WTC11 (cell line): ENCODE measurements at regions not wholly inside any gene's neighbourhood (a gene's known extent, or its start where the extent isn't known, plus 50 kb on each side); places are given as distances from the start of the nearest gene placed in this dataset.
"Not testable (repeated sequence)": the region's sequence is repeated elsewhere in the genome, so short reads cannot be mapped to it uniquely, and the experiment has no call there.

Source experiments
- ATAC-seq: fragments of 200-7000 bp; cut with Tn5 transposase; 2 replicates; pipeline ENCODE4 v1.10.0; 2021; ENCODE audit warnings: mild to moderate bottlenecking, moderate library complexity
- CTCF ChIA-PET: fragments of 300-600 bp; sonication (Branson Sonifier 250); formaldehyde crosslinking; loops from one replicate; lab custom pipeline; 2021; ENCODE audit warnings: antibody characterized with exemption; lab: Charles Lee
- POLR2A ChIA-PET: fragments of 350-600 bp; sonication (Branson Sonifier 250); formaldehyde crosslinking; loops from one replicate; lab custom pipeline; 2021; ENCODE audit warnings: antibody characterized with exemption; lab: Charles Lee
- DNase-seq: peaks from one replicate; pipeline ENCODE4 v3.0.0; 2021; ENCODE audit warnings: low spot score
- H3K27ac Mint-ChIP-seq: 2 replicates; pipeline ENCODE4 v1.8.0; 2021; ENCODE audit warnings: mixed read lengths
- H3K27me3 Mint-ChIP-seq: 2 replicates; pipeline ENCODE4 v1.8.0; 2021; ENCODE audit warnings: low read depth, mild to moderate bottlenecking, moderate library complexity, mixed read lengths
- H3K36me3 Mint-ChIP-seq: 2 replicates; pipeline ENCODE4 v1.8.0; 2021; ENCODE audit warnings: mixed read lengths
- H3K4me1 Mint-ChIP-seq: 2 replicates; pipeline ENCODE4 v1.8.0; 2022; ENCODE audit warnings: mixed read lengths
- H3K4me3 Mint-ChIP-seq: 2 replicates; pipeline ENCODE4 v1.8.0; 2021; ENCODE audit warnings: mild to moderate bottlenecking, moderate library complexity, mixed read lengths
- H3K9me3 Mint-ChIP-seq: 2 replicates; pipeline ENCODE4 v1.8.0; 2021; ENCODE audit warnings: mixed read lengths
- CREM ChIP-seq: sonication (generic); formaldehyde crosslinking; IDR thresholded peaks from 2 replicates; pipeline ENCODE4 v1.8.1; 2022; ENCODE audit warnings: mild to moderate bottlenecking, missing genetic modification reagents, moderate library complexity
- HMGA2 ChIP-seq: fragments of 250-450 bp; sonication (Bioruptor Pico); IDR thresholded peaks from 2 replicates; pipeline ENCODE4 v1.4.0; 2021; ENCODE audit warnings: mild to moderate bottlenecking, moderate library complexity
- ZNF317 ChIP-seq: sonication (generic); formaldehyde crosslinking; IDR thresholded peaks from 2 replicates; pipeline ENCODE4 v1.8.1; 2023; ENCODE audit warnings: low read depth, mild to moderate bottlenecking, moderate library complexity, missing genetic modification reagents, borderline replicate concordance
- TF ChIP-seq, protein P1 (sequence below): sonication (generic); formaldehyde crosslinking; IDR thresholded peaks from 2 replicates; pipeline ENCODE4 v1.8.1; 2023; ENCODE audit warnings: mild to moderate bottlenecking, missing genetic modification reagents
- TF ChIP-seq, protein P2 (sequence below): sonication (generic); formaldehyde crosslinking; IDR thresholded peaks from 2 replicates; pipeline ENCODE4 v1.8.1; 2022; ENCODE audit warnings: mild to moderate bottlenecking, moderate library complexity, missing genetic modification reagents

DNA sequence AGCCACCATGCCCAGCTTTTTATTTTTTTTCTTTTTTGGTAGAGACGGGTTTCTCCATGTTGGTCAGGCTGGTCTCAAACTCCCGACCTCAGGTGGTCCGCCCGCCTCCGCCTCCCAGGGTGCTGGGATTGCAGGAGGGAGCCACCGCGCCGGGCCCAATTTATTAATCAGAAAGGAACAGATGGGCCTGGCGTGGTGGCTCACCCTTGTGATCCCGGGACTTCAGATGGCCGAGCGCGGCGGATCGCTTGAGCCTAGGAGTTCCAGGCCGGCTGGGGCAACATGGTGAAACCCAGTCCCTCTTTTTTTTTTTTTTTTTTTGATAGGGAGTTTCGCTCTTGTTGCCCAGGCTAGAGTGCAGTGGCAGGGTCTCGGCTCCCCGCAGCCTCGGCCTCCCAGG, 64.6 kb downstream of the GOLGA6L7 start (continued):
- TF ChIP-seq, protein P1, sequence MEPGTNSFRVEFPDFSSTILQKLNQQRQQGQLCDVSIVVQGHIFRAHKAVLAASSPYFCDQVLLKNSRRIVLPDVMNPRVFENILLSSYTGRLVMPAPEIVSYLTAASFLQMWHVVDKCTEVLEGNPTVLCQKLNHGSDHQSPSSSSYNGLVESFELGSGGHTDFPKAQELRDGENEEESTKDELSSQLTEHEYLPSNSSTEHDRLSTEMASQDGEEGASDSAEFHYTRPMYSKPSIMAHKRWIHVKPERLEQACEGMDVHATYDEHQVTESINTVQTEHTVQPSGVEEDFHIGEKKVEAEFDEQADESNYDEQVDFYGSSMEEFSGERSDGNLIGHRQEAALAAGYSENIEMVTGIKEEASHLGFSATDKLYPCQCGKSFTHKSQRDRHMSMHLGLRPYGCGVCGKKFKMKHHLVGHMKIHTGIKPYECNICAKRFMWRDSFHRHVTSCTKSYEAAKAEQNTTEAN (CRISPR knock-in tag), result no peak
- TF ChIP-seq HMGA2 (CRISPR knock-in tag) (no peak), CREM (no peak)
- TF ChIP-seq, protein P2, sequence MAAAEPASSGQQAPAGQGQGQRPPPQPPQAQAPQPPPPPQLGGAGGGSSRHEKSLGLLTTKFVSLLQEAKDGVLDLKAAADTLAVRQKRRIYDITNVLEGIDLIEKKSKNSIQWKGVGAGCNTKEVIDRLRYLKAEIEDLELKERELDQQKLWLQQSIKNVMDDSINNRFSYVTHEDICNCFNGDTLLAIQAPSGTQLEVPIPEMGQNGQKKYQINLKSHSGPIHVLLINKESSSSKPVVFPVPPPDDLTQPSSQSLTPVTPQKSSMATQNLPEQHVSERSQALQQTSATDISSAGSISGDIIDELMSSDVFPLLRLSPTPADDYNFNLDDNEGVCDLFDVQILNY (CRISPR knock-in tag), result no peak

DNA sequence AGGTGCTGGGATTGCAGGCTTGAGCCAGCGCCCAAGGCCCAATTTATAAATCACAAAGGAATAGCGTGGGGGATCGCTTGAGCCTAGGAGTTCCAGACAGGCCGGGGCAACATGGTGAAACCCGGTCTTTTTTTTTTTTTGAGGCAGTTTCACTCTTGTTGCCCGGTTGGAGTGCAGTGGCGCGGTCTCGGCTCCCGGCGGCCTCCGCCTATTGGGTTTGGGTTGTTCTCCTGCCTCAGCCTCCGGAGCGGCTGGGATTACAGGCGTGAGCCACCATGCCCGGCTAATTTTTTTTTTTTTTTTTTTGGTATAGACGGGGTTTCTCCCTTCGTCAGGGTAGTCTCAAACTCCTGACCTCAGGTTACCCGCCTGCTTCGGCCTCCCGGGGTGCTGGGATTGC, 65.0 kb downstream of the GOLGA6L7 start:
- Mint-ChIP-seq H3K27ac (no peak overlapping the region), H3K4me3 (no peak overlapping the region), H3K27me3 (peaks cover 5% of the 10 kb centered on the region), H3K4me1 (no peaks in the 10 kb centered on the region), H3K9me3 (no peaks in the 10 kb centered on the region), H3K36me3 (no peaks in the 10 kb centered on the region)
- TF ChIP-seq ZNF317 (CRISPR knock-in tag), result no peak
- DNase-seq (no peak), ATAC-seq (no peak)
- ChIA-PET POLR2A (interaction anchor here (0.7 kb wide), 1 partner anchor 1004 kb away, joined by 5 read pairs; no protein-coding TSS in a partner anchor), CTCF (no interaction called here)

DNA sequence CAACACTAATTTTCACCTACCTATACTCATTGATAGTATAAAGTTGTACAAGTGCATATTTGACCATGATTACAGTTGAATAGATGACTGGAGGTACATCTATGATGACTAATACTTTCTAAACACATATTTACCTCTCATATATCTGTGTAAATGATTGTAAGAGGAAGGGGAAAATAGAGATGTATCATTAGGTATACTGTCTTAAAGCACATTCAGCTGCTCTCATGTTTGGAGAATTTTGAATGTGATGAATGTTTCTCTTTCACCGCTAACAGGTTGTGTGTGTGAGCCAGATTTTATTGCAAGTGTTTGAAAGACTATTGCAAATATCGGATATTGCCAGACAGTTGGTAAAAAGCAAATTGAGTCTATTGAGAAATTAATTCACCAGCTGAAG, 66.2 kb upstream of the GOLGA8M start:
- H3K36me3 Mint-ChIP-seq, H3K27ac Mint-ChIP-seq, H3K27me3 Mint-ChIP-seq, ATAC-seq, H3K9me3 Mint-ChIP-seq, POLR2A ChIA-PET, H3K4me1 Mint-ChIP-seq, DNase-seq, H3K4me3 Mint-ChIP-seq, CTCF ChIA-PET: not testable (repeated sequence)

DNA sequence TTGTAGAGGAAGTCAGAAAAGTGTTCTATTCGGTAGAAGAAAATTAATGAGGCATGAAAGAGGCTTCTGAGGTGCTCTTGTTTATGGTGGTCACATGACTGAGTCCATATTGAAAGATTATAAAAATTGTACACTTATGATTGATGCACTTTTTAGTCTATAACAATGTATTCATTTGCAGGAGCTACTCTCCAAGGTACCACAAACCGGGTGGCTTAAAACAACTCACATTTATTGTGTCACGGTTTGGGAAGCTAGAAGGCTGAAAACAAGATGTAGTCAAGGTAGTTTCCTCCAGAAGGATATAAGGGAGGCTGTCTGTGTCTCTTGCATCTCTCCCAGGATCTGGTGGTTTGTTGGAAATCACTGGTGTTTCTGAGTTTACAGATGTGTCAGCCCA, 60.6 kb upstream of the GOLGA8M start:
- H3K9me3 Mint-ChIP-seq, H3K4me3 Mint-ChIP-seq, POLR2A ChIA-PET, DNase-seq, ATAC-seq, H3K4me1 Mint-ChIP-seq, H3K36me3 Mint-ChIP-seq, CTCF ChIA-PET, H3K27me3 Mint-ChIP-seq, H3K27ac Mint-ChIP-seq: not testable (repeated sequence)
